DOHH2 (cell line): ENCODE measurements at regions not wholly inside any gene's neighbourhood (a gene's known extent, or its start where the extent isn't known, plus 50 kb on each side); places are given as distances from the start of the nearest gene placed in this dataset.

Experiments used
- H3F3A ChIP-seq: fragments of 200-600 bp; sonication (generic), shearing (Covaris generic); 2 replicates; pipeline ENCODE4 v1.6.0; 2016; ENCODE audit warnings: antibody characterized with exemption, mild to moderate bottlenecking; ENCODE audit not compliant: control insufficient read depth, insufficient read depth
- H3K27ac ChIP-seq: fragments of 200-600 bp; sonication (generic); 2 replicates; pipeline ENCODE4 v1.5.1; 2014; ENCODE audit warnings: low read depth, mild to moderate bottlenecking, low read length, moderate library complexity
- H3K27me3 ChIP-seq: fragments of 200-600 bp; sonication (generic); 2 replicates; pipeline ENCODE4 v1.6.1; 2014; ENCODE audit warnings: mild to moderate bottlenecking, low read length, mixed read lengths; ENCODE audit not compliant: control insufficient read depth
- H3K36me3 ChIP-seq: fragments of 200-600 bp; sonication (generic); 2 replicates; pipeline ENCODE4 v1.6.1; 2014; ENCODE audit warnings: mild to moderate bottlenecking, low read length, moderate library complexity, mixed read lengths; ENCODE audit not compliant: control insufficient read depth
- H3K4me1 ChIP-seq: fragments of 200-600 bp; sonication (generic); 2 replicates; pipeline ENCODE4 v1.6.1; 2014; ENCODE audit warnings: mild to moderate bottlenecking, low read length, mixed read lengths; ENCODE audit not compliant: control insufficient read depth
- H3K4me2 ChIP-seq: fragments of 200-600 bp; sonication (generic); 2 replicates; pipeline ENCODE4 v1.6.0; 2014; ENCODE audit warnings: mild to moderate bottlenecking, low read length, moderate library complexity
- H3K4me3 ChIP-seq: fragments of 200-600 bp; sonication (generic); 2 replicates; pipeline ENCODE4 v1.5.1; 2014; ENCODE audit warnings: mild to moderate bottlenecking, low read length, mixed read lengths
- H3K79me2 ChIP-seq: fragments of 200-600 bp; sonication (generic); 2 replicates; pipeline ENCODE4 v1.6.1; 2014; ENCODE audit warnings: mild to moderate bottlenecking, low read length, mixed read lengths; ENCODE audit not compliant: control insufficient read depth
- H3K9me2 ChIP-seq: fragments of 200-600 bp; sonication (generic); replicated peaks from 2 replicates; pipeline ENCODE4 v1.6.1; 2014; ENCODE audit warnings: mild to moderate bottlenecking, low read length, mixed read lengths; ENCODE audit not compliant: control insufficient read depth
- H3K9me3 ChIP-seq: fragments of 200-600 bp; sonication (generic); 2 replicates; pipeline ENCODE4 v1.6.1; 2014; ENCODE audit warnings: antibody characterized with exemption, low read length, mixed read lengths; ENCODE audit not compliant: control insufficient read depth, insufficient read depth
- H4K20me1 ChIP-seq: fragments of 200-600 bp; sonication (generic); 2 replicates; pipeline ENCODE4 v1.6.0; 2014; ENCODE audit warnings: low read depth, mild to moderate bottlenecking, antibody characterized with exemption, low read length, moderate library complexity; ENCODE audit not compliant: control insufficient read depth, insufficient read depth
- CTCF ChIP-seq: fragments of 200-600 bp; sonication (generic); IDR thresholded peaks from one replicate; pipeline ENCODE4 v1.5.1; 2014; ENCODE audit warnings: antibody characterized with exemption, mild to moderate bottlenecking, low read depth, low read length; ENCODE audit not compliant: poor library complexity, severe bottlenecking
- EZH2phosphoT487 ChIP-seq: fragments of 200-600 bp; sonication (generic); IDR thresholded peaks from 2 replicates; pipeline ENCODE4 v1.6.1; 2017; ENCODE audit warnings: borderline replicate concordance, mild to moderate bottlenecking, antibody characterized with exemption, low read length, moderate library complexity, mixed read lengths

GRCh38 chr9:103816146-103816545 lies 278.0 kb upstream of the SMC2 start:
- Histone ChIP-seq H3K79me2 (no peaks in the 10 kb centered on the region), H3K4me2 (no peak overlapping the region), H3K27me3 (no peaks in the 10 kb centered on the region), H3K9me3 (no peaks in the 10 kb centered on the region), H3K36me3 (no peaks in the 10 kb centered on the region), H3K4me1 (no peaks in the 10 kb centered on the region), H4K20me1 (no peaks in the 10 kb centered on the region), H3K9me2 (no peaks in the 10 kb centered on the region), H3F3A (no peaks in the 10 kb centered on the region), H3K4me3 (no peak overlapping the region), H3K27ac (no peak overlapping the region)
- TF ChIP-seq CTCF = no peak
- TF ChIP-seq EZH2phosphoT487 = no peak

GRCh38 chr9:103819936-103820335 lies 274.2 kb upstream of the SMC2 start:
- Histone ChIP-seq H3K79me2 (no peaks in the 10 kb centered on the region), H3K27me3 (no peaks in the 10 kb centered on the region), H3K4me1 (no peaks in the 10 kb centered on the region), H3K9me3 (no peaks in the 10 kb centered on the region), H4K20me1 (no peaks in the 10 kb centered on the region), H3K4me3 (no peak overlapping the region), H3K9me2 (no peaks in the 10 kb centered on the region), H3K27ac (no peak overlapping the region), H3K4me2 (no peak overlapping the region), H3F3A (no peaks in the 10 kb centered on the region), H3K36me3 (no peaks in the 10 kb centered on the region)
- TF ChIP-seq CTCF = no peak
- TF ChIP-seq EZH2phosphoT487 = no peak

- H3F3A ChIP-seq = no peaks in the 10 kb centered on the region
- no peak overlapping the region for H3K4me2 ChIP-seq
- no peaks in the 10 kb centered on the region for H3K36me3 ChIP-seq
- H3K9me3 ChIP-seq = no peaks in the 10 kb centered on the region
- no peak overlapping the region for H3K27ac ChIP-seq
- H3K79me2 ChIP-seq = no peaks in the 10 kb centered on the region
- H3K9me2 ChIP-seq = no peaks in the 10 kb centered on the region
- no peaks in the 10 kb centered on the region for H3K4me1 ChIP-seq
- TF ChIP-seq CTCF = no peak
- TF ChIP-seq EZH2phosphoT487 = no peak
- H3K4me3 ChIP-seq = no peak overlapping the region
- no peaks in the 10 kb centered on the region for H4K20me1 ChIP-seq
- H3K27me3 ChIP-seq = no peaks in the 10 kb centered on the region
Observed at GRCh38 chr9:103821115-103821514, 273.0 kb upstream of the SMC2 start.

- Histone ChIP-seq H3K4me1 (no peaks in the 10 kb centered on the region), H3K9me3 (no peaks in the 10 kb centered on the region), H3K4me2 (no peak overlapping the region), H3F3A (no peaks in the 10 kb centered on the region), H3K79me2 (no peaks in the 10 kb centered on the region), H3K36me3 (no peaks in the 10 kb centered on the region), H3K27me3 (no peaks in the 10 kb centered on the region), H4K20me1 (no peaks in the 10 kb centered on the region), H3K27ac (no peak overlapping the region), H3K4me3 (no peak overlapping the region), H3K9me2 (no peaks in the 10 kb centered on the region)
- TF ChIP-seq EZH2phosphoT487 = no peak
- no peak for TF ChIP-seq CTCF
Observed at GRCh38 chr9:103837940-103838339, 256.2 kb upstream of the SMC2 start.
